ENCODE measurements at regions not wholly inside any gene's neighbourhood (a gene's known extent, or its start where the extent isn't known, plus 50 kb on each side); places are given as distances from the start of the nearest gene placed in this dataset.

- Histone ChIP-seq H4K20me1 (ENCODE audit: insufficient read depth, low read length) (no peaks in the 10 kb centered on the region), H3K4me1 (ENCODE audit: insufficient read depth, low read length) (no peaks in the 10 kb centered on the region), H2AFZ (ENCODE audit: low read length) (no peak overlapping the region), H3K4me2 (ENCODE audit: insufficient read depth, low read length) (no peak overlapping the region), H3K9me3 (ENCODE audit: low read depth, low read length) (no peaks in the 10 kb centered on the region), H3K4me3 (ENCODE audit: insufficient read depth, low read length) (no peak overlapping the region), H3K79me2 (ENCODE audit: insufficient read depth, low read length) (no peaks in the 10 kb centered on the region), H3K36me3 (ENCODE audit: insufficient read depth, low read length) (no peaks in the 10 kb centered on the region), H3K27me3 (ENCODE audit: insufficient read depth, low read length) (no peaks in the 10 kb centered on the region), H3K27ac (ENCODE audit: low read depth, low read length) (no peak overlapping the region)
- no peak for DNase-seq (ENCODE audit: insufficient read length, low spot score, missing footprints)
- TF ChIP-seq CTCF (IDR thresholded peaks at IDR 0.05; ENCODE audit: extremely low read depth, low read depth, low read length) = no peak
Measured at GRCh38 chr5:6914347-6914746, 201.1 kb downstream of the TENT4A start.

- Histone ChIP-seq H3K36me3 (ENCODE audit: insufficient read depth, low read length) (no peaks in the 10 kb centered on the region), H3K9me3 (ENCODE audit: low read depth, low read length) (no peaks in the 10 kb centered on the region), H3K4me3 (ENCODE audit: insufficient read depth, low read length) (no peak overlapping the region), H2AFZ (ENCODE audit: low read length) (no peak overlapping the region), H3K79me2 (ENCODE audit: insufficient read depth, low read length) (no peaks in the 10 kb centered on the region), H3K4me2 (ENCODE audit: insufficient read depth, low read length) (no peak overlapping the region), H3K27me3 (ENCODE audit: insufficient read depth, low read length) (no peaks in the 10 kb centered on the region), H4K20me1 (ENCODE audit: insufficient read depth, low read length) (no peaks in the 10 kb centered on the region), H3K27ac (ENCODE audit: low read depth, low read length) (no peak overlapping the region), H3K4me1 (ENCODE audit: insufficient read depth, low read length) (no peaks in the 10 kb centered on the region)
- DNase-seq (ENCODE audit: insufficient read length, low spot score, missing footprints) = no peak
- TF ChIP-seq CTCF (IDR thresholded peaks at IDR 0.05; ENCODE audit: extremely low read depth, low read depth, low read length) = no peak
Measured at GRCh38 chr5:6915574-6915973, 202.3 kb downstream of the TENT4A start.

GRCh38 chr5:6918255-6918654 lies 205.0 kb downstream of the TENT4A start:
- no peaks in the 10 kb centered on the region for H3K79me2 ChIP-seq (ENCODE audit: insufficient read depth, low read length)
- no peak overlapping the region for H3K27ac ChIP-seq (ENCODE audit: low read depth, low read length)
- no peak overlapping the region for H3K4me2 ChIP-seq (ENCODE audit: insufficient read depth, low read length)
- H4K20me1 ChIP-seq (ENCODE audit: insufficient read depth, low read length) = no peaks in the 10 kb centered on the region
- no peak overlapping the region for H2AFZ ChIP-seq (ENCODE audit: low read length)
- no peaks in the 10 kb centered on the region for H3K27me3 ChIP-seq (ENCODE audit: insufficient read depth, low read length)
- H3K4me1 ChIP-seq (ENCODE audit: insufficient read depth, low read length) = no peaks in the 10 kb centered on the region
- DNase-seq (ENCODE audit: insufficient read length, low spot score, missing footprints) = no peak
- H3K9me3 ChIP-seq (ENCODE audit: low read depth, low read length) = no peaks in the 10 kb centered on the region
- no peak overlapping the region for H3K4me3 ChIP-seq (ENCODE audit: insufficient read depth, low read length)
- no peaks in the 10 kb centered on the region for H3K36me3 ChIP-seq (ENCODE audit: insufficient read depth, low read length)
- TF ChIP-seq CTCF (IDR thresholded peaks at IDR 0.05; ENCODE audit: extremely low read depth, low read depth, low read length) = no peak

- H3K4me2 ChIP-seq (ENCODE audit: insufficient read depth, low read length) = no peak overlapping the region
- TF ChIP-seq CTCF (IDR thresholded peaks at IDR 0.05; ENCODE audit: extremely low read depth, low read depth, low read length) = no peak
- no peaks in the 10 kb centered on the region for H3K79me2 ChIP-seq (ENCODE audit: insufficient read depth, low read length)
Measured at GRCh38 chr5:6920628-6921256, 207.5 kb downstream of the TENT4A start.

More at GRCh38 chr5:6920628-6921256, 207.5 kb downstream of the TENT4A start:
- Histone ChIP-seq H3K4me1 (ENCODE audit: insufficient read depth, low read length) (no peaks in the 10 kb centered on the region), H3K27ac (ENCODE audit: low read depth, low read length) (no peak overlapping the region), H3K36me3 (ENCODE audit: insufficient read depth, low read length) (no peaks in the 10 kb centered on the region), H3K27me3 (ENCODE audit: insufficient read depth, low read length) (no peaks in the 10 kb centered on the region), H4K20me1 (ENCODE audit: insufficient read depth, low read length) (no peaks in the 10 kb centered on the region), H3K4me3 (ENCODE audit: insufficient read depth, low read length) (no peak overlapping the region), H2AFZ (ENCODE audit: low read length) (no peak overlapping the region), H3K9me3 (ENCODE audit: low read depth, low read length) (no peaks in the 10 kb centered on the region)
- no peak for DNase-seq (ENCODE audit: insufficient read length, low spot score, missing footprints)
